ENCODE measurements at regions not wholly inside any gene's neighbourhood (a gene's known extent, or its start where the extent isn't known, plus 50 kb on each side); places are given as distances from the start of the nearest gene placed in this dataset.

DNA sequence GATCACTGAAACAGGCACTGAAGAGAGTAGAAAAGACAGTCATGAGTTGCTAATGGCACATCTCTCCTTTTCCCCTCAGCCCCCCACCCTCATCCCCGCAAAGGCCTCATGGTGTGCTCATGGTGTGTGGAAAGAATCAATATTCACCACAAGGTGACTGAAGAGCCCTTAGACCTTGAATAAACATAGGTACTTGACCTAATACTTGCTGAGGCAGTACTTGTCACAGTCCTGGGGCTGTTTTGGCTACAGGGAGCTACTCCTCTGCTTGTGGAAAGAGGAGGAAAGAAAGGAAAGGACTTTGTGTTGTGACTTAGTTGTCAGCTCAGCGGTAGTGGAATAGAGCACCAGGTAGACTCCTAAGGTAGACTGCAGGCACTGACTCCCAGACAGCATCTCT lies 537.8 kb upstream of the CCDC179 start:
- no peak for DNase-seq (ENCODE audit: low read depth, low spot score)
- H3K27me3 ChIP-seq (ENCODE audit: control insufficient read depth, insufficient read depth, low read length): no peaks in the 10 kb centered on the region
- H3K9me3 ChIP-seq (ENCODE audit: control insufficient read depth, insufficient read depth, low read length): no peaks in the 10 kb centered on the region
- no peak overlapping the region for H3K27ac ChIP-seq (ENCODE audit: low read length)
- no peak overlapping the region for H3K4me3 ChIP-seq (ENCODE audit: low read length)
- H3K4me1 ChIP-seq (ENCODE audit: control insufficient read depth, insufficient read depth, low read length): no peaks in the 10 kb centered on the region
- no peaks in the 10 kb centered on the region for H3K36me3 ChIP-seq (ENCODE audit: control insufficient read depth, insufficient read depth, low read length)
- no CpG with 5 or more reads among the region's 2 CpGs for WGBS (ENCODE audit: insufficient coverage, insufficient read length)

- Histone ChIP-seq H3K4me3 (ENCODE audit: low read length) (no peak overlapping the region), H3K27ac (ENCODE audit: low read length) (no peak overlapping the region), H3K4me1 (ENCODE audit: control insufficient read depth, insufficient read depth, low read length) (no peaks in the 10 kb centered on the region), H3K36me3 (ENCODE audit: control insufficient read depth, insufficient read depth, low read length) (0 out of 2 replicates have a peak, but pooled peaks cover 3% of the 10 kb centered on the region), H3K27me3 (ENCODE audit: control insufficient read depth, insufficient read depth, low read length) (no peaks in the 10 kb centered on the region), H3K9me3 (ENCODE audit: control insufficient read depth, insufficient read depth, low read length) (no peaks in the 10 kb centered on the region; the same call in 1 of the 2 replicates)
- no CpG with 5 or more reads among the region's 25 CpGs for WGBS (ENCODE audit: insufficient coverage, insufficient read length)
- no peak for DNase-seq (ENCODE audit: low read depth, low spot score)
These were observed 539.7 kb upstream of the CCDC179 start for GRCh38 chr11:23399995-23400394.

DNA sequence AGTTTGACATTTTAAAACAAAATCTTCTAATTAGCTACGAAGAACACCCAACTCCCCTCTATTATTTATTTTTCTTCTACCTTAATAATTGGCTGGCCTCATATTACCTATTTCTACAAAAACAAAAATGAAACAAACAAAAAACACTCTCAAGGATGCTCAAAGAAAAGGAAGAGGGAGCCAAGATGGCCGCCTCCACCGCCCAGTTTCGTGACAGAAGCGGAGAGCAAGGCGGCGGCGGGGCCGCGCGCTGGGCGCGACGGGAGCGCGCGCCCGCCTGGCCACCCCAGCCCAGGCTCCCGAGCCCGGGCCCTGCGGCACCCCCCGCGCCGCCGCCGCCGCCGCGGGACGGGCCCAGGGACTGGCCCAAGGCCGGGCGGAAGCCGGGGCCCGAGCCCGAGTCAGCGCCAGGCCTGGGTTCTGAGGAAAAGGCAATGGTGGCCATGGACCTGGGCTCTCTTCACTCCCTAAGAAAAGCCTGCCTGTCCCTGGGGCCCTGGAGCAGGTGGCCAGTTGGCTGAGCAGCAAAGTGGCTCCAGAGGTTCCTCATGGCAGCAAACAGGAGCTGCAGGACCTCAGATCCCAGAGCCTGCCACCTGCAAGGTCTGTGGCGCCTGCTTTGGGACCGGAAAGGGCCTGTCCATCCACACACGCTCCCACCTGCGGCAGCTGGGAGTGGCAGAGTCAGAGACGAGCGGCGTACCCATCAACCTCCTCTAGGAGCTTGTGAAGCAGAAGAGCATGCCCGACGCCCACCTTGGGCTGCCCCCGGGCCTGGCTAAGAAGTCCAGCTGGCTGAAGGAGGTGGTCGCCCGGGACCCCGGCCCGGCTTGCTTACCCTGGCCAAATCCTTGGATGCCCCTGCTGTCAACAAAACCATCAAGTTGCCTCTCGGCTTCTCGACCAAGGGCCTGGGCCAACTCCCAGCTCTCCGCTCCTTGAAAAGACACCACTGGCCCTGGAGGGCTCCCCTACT lies 543.2 kb upstream of the CCDC179 start:
- Histone ChIP-seq H3K27me3 (ENCODE audit: control insufficient read depth, insufficient read depth, low read length) (no peaks in the 10 kb centered on the region), H3K27ac (ENCODE audit: low read length) (no peak overlapping the region), H3K4me3 (ENCODE audit: low read length) (no peak overlapping the region), H3K36me3 (ENCODE audit: control insufficient read depth, insufficient read depth, low read length) (0 out of 2 replicates have a peak, but pooled peaks cover 3% of the 10 kb centered on the region), H3K9me3 (ENCODE audit: control insufficient read depth, insufficient read depth, low read length) (no peaks in the 10 kb centered on the region; the same call in 1 of the 2 replicates), H3K4me1 (ENCODE audit: control insufficient read depth, insufficient read depth, low read length) (no peaks in the 10 kb centered on the region)
- 100% methylated on average over 1 of the region's 53 CpGs for WGBS (ENCODE audit: insufficient coverage, insufficient read length)
- DNase-seq (ENCODE audit: low read depth, low spot score): no peak

- Histone ChIP-seq H3K27me3 (ENCODE audit: control insufficient read depth, insufficient read depth, low read length) (no peaks in the 10 kb centered on the region), H3K36me3 (ENCODE audit: control insufficient read depth, insufficient read depth, low read length) (0 out of 2 replicates have a peak, but pooled peaks cover 3% of the 10 kb centered on the region), H3K27ac (ENCODE audit: low read length) (no peak overlapping the region), H3K4me1 (ENCODE audit: control insufficient read depth, insufficient read depth, low read length) (no peaks in the 10 kb centered on the region), H3K4me3 (ENCODE audit: low read length) (no peak overlapping the region), H3K9me3 (ENCODE audit: control insufficient read depth, insufficient read depth, low read length) (no peaks in the 10 kb centered on the region; the same call in 1 of the 2 replicates)
- no CpG with 5 or more reads among the region's 41 CpGs for WGBS (ENCODE audit: insufficient coverage, insufficient read length)
- DNase-seq (ENCODE audit: low read depth, low spot score): no peak
These were observed 544.2 kb upstream of the CCDC179 start for GRCh38 chr11:23404225-23405160.

- DNase-seq (ENCODE audit: low read depth, low spot score): no peak
- Histone ChIP-seq H3K36me3 (ENCODE audit: control insufficient read depth, insufficient read depth, low read length) (0 out of 2 replicates have a peak, but pooled peaks cover 3% of the 10 kb centered on the region), H3K4me1 (ENCODE audit: control insufficient read depth, insufficient read depth, low read length) (no peaks in the 10 kb centered on the region), H3K4me3 (ENCODE audit: low read length) (no peak overlapping the region), H3K27ac (ENCODE audit: low read length) (no peak overlapping the region), H3K9me3 (ENCODE audit: control insufficient read depth, insufficient read depth, low read length) (no peaks in the 10 kb centered on the region; the same call in 1 of the 2 replicates), H3K27me3 (ENCODE audit: control insufficient read depth, insufficient read depth, low read length) (no peaks in the 10 kb centered on the region)
- WGBS (ENCODE audit: insufficient coverage, insufficient read length): no CpG with 5 or more reads among the region's 33 CpGs
These were observed 545.2 kb upstream of the CCDC179 start for GRCh38 chr11:23405350-23405937.

DNA sequence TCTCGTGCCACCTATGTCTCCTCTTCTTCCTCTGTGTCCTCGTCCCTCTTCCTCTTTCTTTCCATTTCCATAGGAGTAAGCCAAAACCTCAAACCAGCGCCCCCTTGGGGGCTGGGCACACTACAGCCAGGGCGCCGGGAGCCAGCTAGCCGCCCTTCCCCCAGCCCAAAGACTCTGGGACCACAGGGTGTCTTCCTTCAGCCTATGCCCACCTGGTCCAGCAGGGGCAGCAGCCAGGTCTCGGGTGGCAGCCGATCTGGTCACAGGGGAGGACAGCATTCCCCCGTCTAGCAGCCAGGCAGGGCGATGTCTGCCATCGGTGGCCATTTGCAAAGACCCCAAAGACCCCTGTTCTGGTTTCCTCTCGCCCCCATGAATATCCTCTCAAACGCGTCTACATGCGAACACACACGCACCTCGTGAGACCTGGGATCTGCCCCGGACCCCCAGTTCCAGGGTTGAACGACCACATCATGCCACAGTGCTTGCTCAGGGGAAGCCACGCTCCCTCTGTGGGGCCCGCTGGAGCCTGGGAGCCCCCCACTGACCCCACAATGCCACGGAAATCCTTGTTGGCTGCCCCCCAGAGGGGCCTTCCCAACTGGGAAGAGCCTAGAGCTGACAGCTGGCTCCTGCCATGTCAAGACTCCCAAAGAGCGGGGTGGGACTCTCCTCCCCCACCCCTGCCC lies 546.0 kb upstream of the CCDC179 start:
- Histone ChIP-seq H3K36me3 (ENCODE audit: control insufficient read depth, insufficient read depth, low read length) (0 out of 2 replicates have a peak, but pooled peaks cover 3% of the 10 kb centered on the region), H3K4me3 (ENCODE audit: low read length) (no peak overlapping the region), H3K9me3 (ENCODE audit: control insufficient read depth, insufficient read depth, low read length) (no peaks in the 10 kb centered on the region; the same call in 1 of the 2 replicates), H3K27ac (ENCODE audit: low read length) (no peak overlapping the region), H3K4me1 (ENCODE audit: control insufficient read depth, insufficient read depth, low read length) (no peaks in the 10 kb centered on the region), H3K27me3 (ENCODE audit: control insufficient read depth, insufficient read depth, low read length) (no peaks in the 10 kb centered on the region)
- no CpG with 5 or more reads among the region's 23 CpGs for WGBS (ENCODE audit: insufficient coverage, insufficient read length)
- DNase-seq (ENCODE audit: low read depth, low spot score): peak; percentile 4

DNA sequence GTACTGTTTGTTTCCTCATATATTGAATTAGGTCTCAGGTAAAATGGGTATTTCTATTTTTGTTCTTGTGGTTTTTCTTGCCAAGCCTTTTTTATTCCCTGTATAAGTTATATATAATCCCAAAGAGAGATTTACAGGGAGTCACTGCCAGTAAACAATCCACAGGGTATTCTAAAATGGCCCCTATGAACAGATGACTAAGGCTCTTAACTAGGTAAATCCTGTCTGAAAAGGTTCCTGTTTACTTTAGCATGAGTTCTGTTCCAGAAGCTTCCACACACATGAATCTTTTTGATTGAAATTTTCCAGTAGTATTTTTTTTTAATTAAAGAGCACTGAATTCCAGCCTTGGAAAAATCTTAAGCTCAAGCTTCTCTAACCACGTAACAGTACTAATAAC lies 552.8 kb upstream of the CCDC179 start:
- Histone ChIP-seq H3K9me3 (ENCODE audit: control insufficient read depth, insufficient read depth, low read length) (no peaks in the 10 kb centered on the region), H3K4me1 (ENCODE audit: control insufficient read depth, insufficient read depth, low read length) (no peaks in the 10 kb centered on the region), H3K27ac (ENCODE audit: low read length) (no peak overlapping the region), H3K36me3 (ENCODE audit: control insufficient read depth, insufficient read depth, low read length) (no peaks in the 10 kb centered on the region), H3K27me3 (ENCODE audit: control insufficient read depth, insufficient read depth, low read length) (no peaks in the 10 kb centered on the region), H3K4me3 (ENCODE audit: low read length) (no peak overlapping the region)
- DNase-seq (ENCODE audit: low read depth, low spot score): no peak
- WGBS (ENCODE audit: insufficient coverage, insufficient read length): no CpG with 5 or more reads among the region's 1 CpG

GRCh38 chr11:23423104-23423503 lies 562.8 kb upstream of the CCDC179 start:
- H3K27me3 ChIP-seq (ENCODE audit: control insufficient read depth, insufficient read depth, low read length): no peaks in the 10 kb centered on the region
- H3K4me1 ChIP-seq (ENCODE audit: control insufficient read depth, insufficient read depth, low read length): no peaks in the 10 kb centered on the region
- H3K4me3 ChIP-seq (ENCODE audit: low read length): no peak overlapping the region
- no CpG with 5 or more reads among the region's 4 CpGs for WGBS (ENCODE audit: insufficient coverage, insufficient read length)
- DNase-seq (ENCODE audit: low read depth, low spot score): no peak
- no peak overlapping the region for H3K27ac ChIP-seq (ENCODE audit: low read length)
- H3K36me3 ChIP-seq (ENCODE audit: control insufficient read depth, insufficient read depth, low read length): no peaks in the 10 kb centered on the region
- H3K9me3 ChIP-seq (ENCODE audit: control insufficient read depth, insufficient read depth, low read length): no peaks in the 10 kb centered on the region

DNA sequence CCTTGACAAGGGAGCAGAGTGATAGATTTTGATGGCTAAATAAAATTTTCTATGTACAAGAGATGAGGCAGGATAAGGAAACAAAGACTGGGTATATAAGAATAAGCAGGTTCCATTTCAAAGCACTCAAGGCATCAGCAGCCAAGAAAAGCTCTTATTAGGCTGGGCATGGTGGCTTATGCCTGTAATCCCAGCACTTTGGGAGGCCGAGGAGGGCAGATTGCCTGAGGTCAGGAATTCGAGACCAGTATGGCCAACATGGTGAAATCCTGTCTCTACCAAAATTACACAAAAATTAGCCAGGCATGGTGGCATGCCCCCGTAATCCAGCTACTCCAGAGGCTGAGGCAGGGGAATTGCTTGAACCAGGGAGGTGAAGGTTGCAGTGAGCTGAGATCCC lies 563.4 kb upstream of the CCDC179 start:
- no peaks in the 10 kb centered on the region for H3K9me3 ChIP-seq (ENCODE audit: control insufficient read depth, insufficient read depth, low read length)
- no peaks in the 10 kb centered on the region for H3K36me3 ChIP-seq (ENCODE audit: control insufficient read depth, insufficient read depth, low read length)
- WGBS (ENCODE audit: insufficient coverage, insufficient read length): no CpG with 5 or more reads among the region's 3 CpGs
- no peaks in the 10 kb centered on the region for H3K27me3 ChIP-seq (ENCODE audit: control insufficient read depth, insufficient read depth, low read length)
- no peak for DNase-seq (ENCODE audit: low read depth, low spot score)
- no peaks in the 10 kb centered on the region for H3K4me1 ChIP-seq (ENCODE audit: control insufficient read depth, insufficient read depth, low read length)
- H3K27ac ChIP-seq (ENCODE audit: low read length): no peak overlapping the region
- H3K4me3 ChIP-seq (ENCODE audit: low read length): no peak overlapping the region
